ENCODE measurements at regions not wholly inside any gene's neighbourhood (a gene's known extent, or its start where the extent isn't known, plus 50 kb on each side); places are given as distances from the start of the nearest gene placed in this dataset.

DNA sequence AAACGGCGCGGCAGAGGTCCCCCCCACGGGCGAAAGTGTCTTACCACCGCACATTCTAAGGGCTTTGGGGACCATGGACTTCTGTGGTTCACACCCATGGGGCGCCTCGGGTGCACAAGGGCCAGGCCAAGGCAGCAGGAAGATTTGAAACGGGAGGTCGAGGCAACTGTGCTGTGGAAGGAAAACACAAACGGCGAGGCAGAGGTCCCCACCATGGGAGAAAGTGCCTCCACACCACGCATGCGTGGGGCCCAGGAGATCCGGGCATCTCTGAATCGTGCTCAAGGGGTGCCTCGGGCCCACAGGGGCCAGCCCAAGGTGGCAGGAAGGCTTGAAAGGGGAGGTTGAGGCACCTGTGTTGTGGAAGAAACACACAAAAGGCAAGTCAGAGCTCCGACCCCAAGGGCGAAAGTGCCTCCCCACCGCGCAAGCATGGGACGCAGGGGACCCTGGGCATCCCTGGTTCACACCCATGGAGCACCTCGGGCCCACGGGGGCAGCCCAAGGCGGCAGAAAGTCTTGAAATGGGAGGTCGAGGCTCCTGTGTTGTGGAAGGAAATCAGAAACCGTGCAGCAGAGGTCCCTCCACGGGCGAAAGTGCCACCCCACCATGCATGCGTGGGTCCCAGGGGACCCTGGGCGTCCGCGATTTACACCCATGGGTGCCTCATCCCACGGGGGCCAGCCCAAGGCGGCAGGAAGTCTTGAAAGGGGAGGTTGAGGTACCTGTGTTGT is 371.0 kb downstream of the ALG10 start:
- no peaks in the 10 kb centered on the region for H3K4me1 ChIP-seq
- DNase-seq (ENCODE audit: low spot score) = peak; percentile 50
- TF ChIP-seq, protein P1, sequence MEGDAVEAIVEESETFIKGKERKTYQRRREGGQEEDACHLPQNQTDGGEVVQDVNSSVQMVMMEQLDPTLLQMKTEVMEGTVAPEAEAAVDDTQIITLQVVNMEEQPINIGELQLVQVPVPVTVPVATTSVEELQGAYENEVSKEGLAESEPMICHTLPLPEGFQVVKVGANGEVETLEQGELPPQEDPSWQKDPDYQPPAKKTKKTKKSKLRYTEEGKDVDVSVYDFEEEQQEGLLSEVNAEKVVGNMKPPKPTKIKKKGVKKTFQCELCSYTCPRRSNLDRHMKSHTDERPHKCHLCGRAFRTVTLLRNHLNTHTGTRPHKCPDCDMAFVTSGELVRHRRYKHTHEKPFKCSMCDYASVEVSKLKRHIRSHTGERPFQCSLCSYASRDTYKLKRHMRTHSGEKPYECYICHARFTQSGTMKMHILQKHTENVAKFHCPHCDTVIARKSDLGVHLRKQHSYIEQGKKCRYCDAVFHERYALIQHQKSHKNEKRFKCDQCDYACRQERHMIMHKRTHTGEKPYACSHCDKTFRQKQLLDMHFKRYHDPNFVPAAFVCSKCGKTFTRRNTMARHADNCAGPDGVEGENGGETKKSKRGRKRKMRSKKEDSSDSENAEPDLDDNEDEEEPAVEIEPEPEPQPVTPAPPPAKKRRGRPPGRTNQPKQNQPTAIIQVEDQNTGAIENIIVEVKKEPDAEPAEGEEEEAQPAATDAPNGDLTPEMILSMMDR (IDR thresholded peaks at IDR 0.05) = no peak
- no peak overlapping the region for H3K27ac ChIP-seq
- H3K27me3 ChIP-seq = no peaks in the 10 kb centered on the region
- no peaks in the 10 kb centered on the region for H3K36me3 ChIP-seq
- H3K4me3 ChIP-seq = no peak overlapping the region
- H3K9me3 ChIP-seq = peaks cover 0 to 8% of the 10 kb centered on the region in 2 donors

DNA sequence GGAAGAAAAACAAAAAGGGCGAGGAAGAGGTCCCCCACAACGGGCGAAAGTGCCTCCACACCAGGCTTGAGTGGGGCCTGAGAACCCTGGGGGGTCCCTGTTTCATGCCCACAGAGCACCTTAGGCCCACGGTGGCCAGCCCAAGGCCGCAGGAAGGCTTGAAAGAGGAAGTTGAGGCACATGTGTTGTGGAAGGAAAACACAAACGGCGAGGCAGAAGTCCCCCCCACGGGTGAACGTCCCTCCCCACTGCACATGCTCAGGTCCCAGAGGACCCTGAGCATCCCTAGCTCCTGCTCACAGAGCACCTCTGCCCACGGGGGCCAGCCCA is 371.5 kb downstream of the ALG10 start:
- Histone ChIP-seq H3K4me3 (no peak overlapping the region), H3K9me3 (peaks cover 0 to 8% of the 10 kb centered on the region in 2 donors), H3K4me1 (no peaks in the 10 kb centered on the region), H3K36me3 (no peaks in the 10 kb centered on the region), H3K27me3 (no peaks in the 10 kb centered on the region), H3K27ac (no peak overlapping the region)
- TF ChIP-seq, protein P1 (IDR thresholded peaks at IDR 0.05) = no peak
- no peak for DNase-seq (ENCODE audit: low spot score)

DNA sequence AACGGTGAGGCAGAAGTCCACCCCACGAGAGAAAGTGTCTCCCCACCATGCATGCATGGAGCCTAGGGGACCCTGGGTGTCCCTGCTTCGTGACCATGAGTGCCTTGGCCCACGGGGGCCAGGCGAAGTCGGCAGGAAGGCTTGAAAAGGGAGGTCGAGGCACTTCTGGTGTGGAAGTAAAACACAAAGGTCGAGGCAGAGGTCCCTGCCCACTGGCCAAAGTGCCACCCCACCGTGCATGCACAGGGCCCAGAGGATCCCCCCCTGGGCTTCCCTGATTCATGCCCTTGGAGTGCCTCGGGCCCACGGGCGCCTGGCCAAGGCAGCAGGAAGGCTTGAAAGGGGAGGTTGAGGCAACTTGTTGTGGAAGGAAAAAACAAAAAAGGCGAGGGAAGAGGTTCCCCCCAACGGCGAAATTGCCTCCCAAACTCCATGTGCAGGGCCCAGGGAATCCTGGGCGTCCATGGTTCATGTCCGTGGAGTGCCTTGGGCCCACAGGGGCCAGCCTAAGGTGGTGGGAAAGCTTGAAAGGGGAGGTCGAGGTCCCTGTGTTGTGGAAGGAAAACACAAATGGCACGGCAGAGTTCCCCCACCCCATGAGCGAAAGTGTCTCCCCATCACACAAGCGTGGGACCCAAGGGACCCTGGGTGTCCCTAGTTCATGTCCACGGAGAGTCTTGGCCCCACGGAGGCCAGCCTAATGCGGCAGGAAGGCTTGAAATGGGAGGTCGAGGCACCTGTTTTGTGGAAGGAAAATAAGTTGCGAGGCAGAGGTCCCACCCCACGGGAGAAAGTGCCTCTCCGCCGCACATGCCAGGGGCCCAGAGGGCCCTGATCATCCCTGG is 372.1 kb downstream of the ALG10 start:
- no peak overlapping the region for H3K4me3 ChIP-seq
- H3K36me3 ChIP-seq = no peaks in the 10 kb centered on the region
- peaks cover 0 to 8% of the 10 kb centered on the region in 2 donors for H3K9me3 ChIP-seq
- TF ChIP-seq, protein P1 (IDR thresholded peaks at IDR 0.05) = no peak
- no peaks in the 10 kb centered on the region for H3K4me1 ChIP-seq
- H3K27me3 ChIP-seq = no peaks in the 10 kb centered on the region
- no peak overlapping the region for H3K27ac ChIP-seq
- DNase-seq (ENCODE audit: low spot score) = peak; percentile 50

DNA sequence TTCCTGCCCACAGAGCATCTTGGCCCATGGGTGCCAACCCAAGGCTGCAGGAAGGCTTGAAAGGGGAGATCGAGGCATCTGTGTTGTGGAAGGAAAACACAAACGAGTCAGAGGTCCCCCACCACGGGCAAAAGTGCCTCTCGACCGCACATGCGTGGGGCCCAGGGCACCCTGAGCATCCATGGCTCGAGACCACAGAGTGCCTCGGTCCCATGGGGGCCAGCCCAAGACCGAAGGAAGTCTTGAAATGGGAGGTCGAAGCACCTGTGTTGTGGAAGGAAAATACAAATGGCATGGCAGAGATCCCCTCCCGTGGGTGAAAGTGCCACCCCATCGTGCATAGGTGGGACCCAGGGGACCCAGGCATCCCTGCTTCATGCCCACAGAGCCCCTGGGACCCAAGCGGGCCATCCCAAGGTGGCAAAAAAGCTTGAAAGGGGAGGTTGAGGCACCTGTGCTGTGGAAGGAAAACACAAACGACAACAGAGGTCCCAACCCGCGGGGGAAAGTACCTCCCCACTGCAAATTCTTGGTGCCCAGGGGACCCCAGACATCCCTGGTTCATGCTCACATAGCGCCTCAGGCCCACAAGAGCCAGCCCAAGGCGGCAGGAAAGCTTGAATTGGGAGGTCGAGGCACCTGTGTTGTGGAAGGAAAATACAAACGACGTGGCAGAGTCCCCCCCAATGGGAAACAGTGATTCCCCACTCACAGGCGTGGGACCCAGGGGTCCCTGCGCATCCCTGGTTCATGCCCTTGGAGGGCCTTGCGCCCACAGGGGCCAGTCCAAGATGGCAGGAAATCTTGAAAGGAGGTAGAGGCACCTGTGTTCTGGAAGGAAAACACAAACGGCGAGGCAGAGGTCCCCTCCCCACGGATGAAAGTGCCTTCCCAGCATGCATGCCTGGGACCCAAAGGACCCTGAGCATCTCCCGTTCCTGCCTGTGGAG is 373.0 kb downstream of the ALG10 start:
- Histone ChIP-seq H3K4me1 (no peaks in the 10 kb centered on the region), H3K4me3 (no peak overlapping the region), H3K27ac (no peak overlapping the region), H3K36me3 (no peaks in the 10 kb centered on the region), H3K9me3 (peaks cover 0 to 8% of the 10 kb centered on the region in 2 donors), H3K27me3 (no peaks in the 10 kb centered on the region)
- TF ChIP-seq, protein P1 (IDR thresholded peaks at IDR 0.05) = no peak
- DNase-seq (ENCODE audit: low spot score) = peak; percentile 13

DNA sequence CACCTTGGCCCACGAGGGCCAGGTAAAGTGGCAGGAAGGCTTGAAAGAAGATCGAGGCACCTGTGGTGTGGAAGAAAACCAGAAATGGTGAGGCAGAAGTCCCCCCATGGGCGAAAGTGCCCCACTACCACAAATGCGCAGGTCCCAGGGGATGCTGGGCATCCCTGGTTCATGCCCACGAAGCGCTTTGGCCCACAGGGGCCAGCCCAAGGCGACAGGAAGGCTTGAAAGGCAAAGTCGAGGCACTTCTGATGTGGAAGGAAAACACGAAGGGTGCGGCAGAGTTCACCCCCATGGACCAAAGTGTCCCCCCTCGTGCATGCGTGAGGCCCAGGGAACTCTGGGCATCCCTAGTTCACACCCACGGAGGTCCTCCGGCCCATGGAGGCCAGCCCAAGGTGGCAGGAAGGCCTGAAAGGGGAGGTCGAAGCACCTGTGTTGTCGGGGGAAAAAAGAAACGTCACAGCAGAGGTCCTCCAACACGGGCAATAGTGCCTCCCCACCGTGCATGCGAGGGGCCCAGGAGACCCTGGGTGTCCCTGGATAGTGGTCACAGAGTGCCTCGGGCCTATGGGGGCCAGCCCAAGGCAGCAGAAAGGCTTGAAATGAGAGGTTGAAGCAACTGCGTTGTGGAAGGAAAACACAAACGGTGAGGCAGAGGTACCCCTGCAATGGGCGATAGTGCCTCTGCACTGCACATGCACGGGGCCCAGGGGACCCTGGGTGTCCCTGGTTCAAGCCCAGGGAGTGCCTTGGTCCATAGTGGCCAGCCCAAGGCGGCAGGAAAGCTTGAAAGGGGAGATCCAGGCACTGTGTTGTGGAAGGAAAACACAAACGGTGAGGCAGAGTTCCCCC is 373.9 kb downstream of the ALG10 start:
- H3K9me3 ChIP-seq = peaks cover 0 to 4% of the 10 kb centered on the region in 2 donors
- DNase-seq (ENCODE audit: low spot score) = peak; percentile 46
- no peak overlapping the region for H3K4me3 ChIP-seq
- H3K27me3 ChIP-seq = no peaks in the 10 kb centered on the region
- H3K27ac ChIP-seq = no peak overlapping the region
- H3K4me1 ChIP-seq = no peaks in the 10 kb centered on the region
- TF ChIP-seq, protein P1 (IDR thresholded peaks at IDR 0.05) = no peak
- no peaks in the 10 kb centered on the region for H3K36me3 ChIP-seq

Data from right atrium auricular region (tissue), 2 donors.